Activated CD8-positive, alpha-beta memory T cell treated with anti-CD3 and anti-CD28 coated beads for 36 hours (primary cell): ENCODE measurements at regions not wholly inside any gene's neighbourhood (a gene's known extent, or its start where the extent isn't known, plus 50 kb on each side); places are given as distances from the start of the nearest gene placed in this dataset.
"Not testable (repeated sequence)": the region's sequence is repeated elsewhere in the genome, so short reads cannot be mapped to it uniquely, and the experiment has no call there.

ENCODE experiments used
- CTCF ChIA-PET: fragments of 350-600 bp; sonication (Branson Sonifier 250); formaldehyde crosslinking; loops from one replicate; lab custom pipeline; 2021; ENCODE audit warnings: antibody characterized with exemption; lab: Charles Lee
- POLR2A ChIA-PET: fragments of 350-600 bp; sonication (Branson Sonifier 250); formaldehyde crosslinking; loops from one replicate; lab custom pipeline; 2021; ENCODE audit warnings: antibody characterized with exemption; lab: Charles Lee

DNA sequence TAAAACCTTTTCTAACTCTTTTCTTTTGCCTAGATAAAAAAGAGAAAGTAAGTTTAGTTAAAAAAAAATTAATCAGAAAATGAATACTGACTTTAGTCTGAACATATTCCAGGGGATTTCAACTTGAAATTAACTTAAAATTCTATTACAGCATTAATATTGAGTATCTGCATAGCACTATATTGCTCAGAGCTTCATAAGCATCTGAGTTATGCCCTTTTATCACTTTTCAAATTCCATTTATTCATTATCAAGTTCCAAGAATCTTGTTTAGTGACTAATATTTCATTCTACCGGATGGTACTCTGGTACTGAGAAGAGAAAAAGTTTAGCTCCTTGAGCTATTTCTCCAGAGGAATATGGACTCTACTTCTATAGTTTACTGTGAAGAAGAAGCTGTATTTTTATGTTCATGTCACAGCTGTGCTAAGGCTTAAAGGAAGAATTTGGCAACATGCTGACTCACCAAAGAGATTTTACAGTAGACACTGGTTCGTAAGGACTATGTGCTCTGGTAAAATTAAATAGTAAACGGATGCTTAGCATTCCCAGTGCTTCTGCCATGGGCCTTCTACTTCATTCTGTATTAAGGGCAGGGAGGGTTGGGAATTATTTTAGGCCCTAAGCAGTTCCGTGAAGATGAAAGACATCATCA lies 285.2 kb upstream of the SEMA6A start:
- POLR2A ChIA-PET, result no interaction called here
- CTCF ChIA-PET, result no interaction called here

- CTCF ChIA-PET, result no interaction called here
- POLR2A ChIA-PET, result no interaction called here
Measured at GRCh38 chr5:116858705-116859333, 284.2 kb upstream of the SEMA6A start.

GRCh38 chr5:116858020-116858419 lies 283.4 kb upstream of the SEMA6A start:
- POLR2A ChIA-PET, CTCF ChIA-PET: not testable (repeated sequence)

DNA sequence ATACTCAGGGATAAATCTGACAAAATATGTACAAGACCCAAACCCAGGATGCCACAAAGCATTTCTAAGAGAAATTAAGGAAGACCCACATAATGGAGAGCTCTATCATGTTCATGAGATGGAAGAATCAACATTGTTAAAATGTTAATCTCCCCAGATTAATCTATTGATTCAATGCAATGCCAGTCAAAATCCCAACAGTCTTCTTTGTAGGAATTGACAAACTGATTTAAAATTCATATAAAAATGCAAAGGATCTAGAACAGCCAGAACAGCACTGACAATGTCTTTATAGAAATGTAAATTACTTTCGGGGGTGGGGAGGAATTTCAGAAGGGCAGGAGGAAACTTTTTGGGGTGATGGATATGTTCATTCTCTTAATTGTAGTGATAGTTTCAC lies 281.6 kb upstream of the SEMA6A start:
- CTCF ChIA-PET, result no interaction called here
- POLR2A ChIA-PET, result no interaction called here

- ChIA-PET POLR2A (no interaction called here), CTCF (interaction anchor here (0.7 kb wide), 1 partner anchor 8 kb away, joined by 6 read pairs; no protein-coding TSS in a partner anchor)
Measured at GRCh38 chr5:116853992-116854391, 279.4 kb upstream of the SEMA6A start.

DNA sequence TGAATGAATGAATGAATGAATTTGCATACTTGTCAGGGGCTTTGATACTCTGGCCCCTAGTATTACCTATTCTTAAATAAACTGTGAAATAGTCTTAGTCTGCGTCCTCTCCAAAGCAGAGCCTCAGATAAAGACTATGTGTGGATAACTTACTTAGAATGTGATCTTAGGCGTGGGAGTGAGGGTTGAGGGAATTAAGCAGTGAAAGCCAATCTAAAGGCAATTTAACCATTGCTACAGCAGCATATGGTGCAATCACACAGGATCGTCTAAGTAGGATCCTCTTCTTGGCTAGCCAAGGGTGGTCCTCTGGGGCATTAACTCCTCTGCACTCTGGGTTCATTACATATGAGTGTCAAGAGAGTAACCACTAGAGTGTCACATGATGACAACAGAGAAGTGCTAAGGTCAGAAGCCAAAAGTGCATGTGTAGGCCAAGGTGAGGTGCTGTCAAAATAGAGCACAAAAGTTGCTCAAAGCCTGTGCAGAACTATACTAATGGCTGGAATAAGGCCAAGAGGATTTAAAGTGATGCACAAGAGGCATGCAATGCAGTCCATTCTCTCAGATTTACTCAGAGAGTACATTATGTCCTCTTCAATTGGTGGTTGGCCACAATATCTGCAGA lies 274.4 kb upstream of the SEMA6A start:
- POLR2A ChIA-PET, result no interaction called here
- CTCF ChIA-PET, result no interaction called here

DNA sequence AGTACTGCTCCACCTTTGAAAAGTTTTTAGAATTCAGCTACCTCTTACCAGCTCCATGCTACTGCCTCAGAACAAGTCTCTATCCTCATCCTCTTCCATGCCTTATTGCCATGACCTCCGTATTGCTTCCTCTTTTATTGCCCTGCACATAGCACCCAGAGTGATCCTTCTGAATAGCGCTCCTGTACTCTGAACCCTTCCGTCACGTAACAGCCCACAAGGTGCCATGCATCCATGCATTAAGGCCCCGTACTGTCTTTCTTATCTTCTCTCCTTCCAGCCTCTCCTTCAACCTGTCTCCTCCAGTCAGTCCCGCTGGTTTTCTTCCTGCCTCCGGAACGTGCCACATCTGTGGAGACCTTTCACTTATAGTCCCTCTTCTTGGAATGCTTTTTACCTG lies 273.3 kb upstream of the SEMA6A start:
- ChIA-PET CTCF (no interaction called here), POLR2A (no interaction called here)

- ChIA-PET POLR2A (no interaction called here), CTCF (no interaction called here)
Measured at GRCh38 chr5:116844015-116844414, 269.4 kb upstream of the SEMA6A start.

DNA sequence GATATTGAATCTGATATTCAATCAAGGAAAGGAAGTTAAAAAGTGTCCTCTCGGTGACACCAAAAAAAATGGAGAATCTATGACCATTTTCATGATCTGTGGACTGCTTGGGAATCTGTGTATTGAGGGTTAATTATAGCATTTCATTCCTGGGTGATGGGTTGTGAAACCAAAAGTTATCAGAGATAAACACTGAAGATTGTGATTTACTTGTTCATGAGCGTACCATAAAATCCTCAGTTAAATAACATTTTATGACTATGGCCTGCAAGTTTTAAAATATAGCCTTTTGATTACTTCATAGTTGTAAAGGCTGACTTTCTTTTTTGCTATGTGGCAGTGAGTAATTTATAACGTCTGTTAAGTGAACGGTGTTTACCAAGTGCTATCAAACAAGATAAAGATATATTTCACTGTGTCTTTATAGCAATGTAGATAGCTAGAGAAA lies 267.9 kb upstream of the SEMA6A start:
- ChIA-PET CTCF (no interaction called here), POLR2A (no interaction called here)

GRCh38 chr5:116841734-116842133 lies 267.1 kb upstream of the SEMA6A start:
- POLR2A ChIA-PET, result no interaction called here
- CTCF ChIA-PET, result no interaction called here

DNA sequence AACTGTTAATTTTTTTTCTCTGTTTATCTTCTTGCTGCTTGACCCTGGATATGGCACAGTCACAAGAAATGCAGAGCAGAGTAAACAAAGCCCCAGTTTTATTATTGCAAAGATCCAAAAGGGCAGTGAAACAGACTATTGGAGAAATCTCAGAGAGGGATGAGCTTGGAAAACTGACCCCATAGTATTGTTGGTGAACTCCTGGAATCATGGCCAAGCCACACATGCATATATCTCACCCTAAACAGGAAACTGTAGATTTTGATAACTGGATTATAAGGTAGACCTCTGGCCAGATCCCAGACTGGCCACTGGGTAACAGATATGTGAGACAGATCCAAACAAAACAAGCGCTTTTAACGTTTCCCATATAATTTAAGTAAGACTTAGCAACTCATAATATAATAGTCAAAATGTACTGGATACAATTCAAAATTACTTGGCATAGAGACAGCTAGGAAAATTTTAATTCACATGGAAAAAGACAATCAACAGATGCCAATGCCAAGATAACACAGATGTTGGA lies 263.5 kb upstream of the SEMA6A start:
- ChIA-PET CTCF (no interaction called here), POLR2A (no interaction called here)

- ChIA-PET POLR2A (no interaction called here), CTCF (no interaction called here)
Measured at GRCh38 chr5:116834796-116835515, 260.3 kb upstream of the SEMA6A start.

DNA sequence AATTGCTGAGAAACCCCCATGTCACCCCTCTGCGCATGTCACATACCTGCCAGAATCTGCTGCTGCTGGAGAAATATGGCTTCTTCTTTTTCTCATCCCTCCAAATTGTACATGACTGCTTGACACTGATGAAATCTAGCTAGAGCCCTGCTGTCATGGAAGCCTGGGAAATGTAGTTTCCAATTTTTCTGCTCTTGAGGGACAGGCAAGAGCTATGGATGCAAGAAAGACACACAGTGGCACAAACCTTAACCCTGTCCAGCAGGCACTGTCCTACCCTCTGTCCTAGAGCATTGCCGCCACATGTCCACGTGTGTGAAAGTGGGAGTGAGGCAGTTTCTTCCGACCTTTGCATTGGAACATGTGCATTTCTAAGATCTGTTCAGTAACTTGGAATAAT lies 255.5 kb upstream of the SEMA6A start:
- CTCF ChIA-PET, result no interaction called here
- POLR2A ChIA-PET, result no interaction called here

DNA sequence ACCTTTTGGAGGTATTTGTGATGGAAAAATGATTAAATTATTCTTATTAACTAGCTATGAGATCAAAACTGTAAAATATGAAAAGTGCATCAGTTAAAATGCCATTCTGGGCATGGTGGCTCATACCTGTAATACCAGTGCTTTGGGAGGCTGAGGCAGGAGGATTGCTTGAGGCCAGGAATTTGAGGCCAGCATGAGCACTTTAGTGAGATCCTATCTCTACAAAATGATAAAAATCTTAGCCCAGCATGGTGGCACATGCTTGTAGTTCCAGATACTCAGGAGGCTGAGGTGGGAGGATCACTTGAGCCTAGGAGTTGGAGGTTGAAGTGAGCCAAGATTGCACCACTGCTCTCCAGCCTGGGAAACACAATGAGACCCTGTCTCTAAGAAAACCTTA lies 252.5 kb upstream of the SEMA6A start:
- ChIA-PET CTCF (no interaction called here), POLR2A (no interaction called here)

GRCh38 chr5:116825486-116825885 lies 250.9 kb upstream of the SEMA6A start:
- ChIA-PET CTCF (no interaction called here), POLR2A (no interaction called here)

- ChIA-PET CTCF (no interaction called here), POLR2A (no interaction called here)
Measured at GRCh38 chr5:116824751-116825438, 250.3 kb upstream of the SEMA6A start.

DNA sequence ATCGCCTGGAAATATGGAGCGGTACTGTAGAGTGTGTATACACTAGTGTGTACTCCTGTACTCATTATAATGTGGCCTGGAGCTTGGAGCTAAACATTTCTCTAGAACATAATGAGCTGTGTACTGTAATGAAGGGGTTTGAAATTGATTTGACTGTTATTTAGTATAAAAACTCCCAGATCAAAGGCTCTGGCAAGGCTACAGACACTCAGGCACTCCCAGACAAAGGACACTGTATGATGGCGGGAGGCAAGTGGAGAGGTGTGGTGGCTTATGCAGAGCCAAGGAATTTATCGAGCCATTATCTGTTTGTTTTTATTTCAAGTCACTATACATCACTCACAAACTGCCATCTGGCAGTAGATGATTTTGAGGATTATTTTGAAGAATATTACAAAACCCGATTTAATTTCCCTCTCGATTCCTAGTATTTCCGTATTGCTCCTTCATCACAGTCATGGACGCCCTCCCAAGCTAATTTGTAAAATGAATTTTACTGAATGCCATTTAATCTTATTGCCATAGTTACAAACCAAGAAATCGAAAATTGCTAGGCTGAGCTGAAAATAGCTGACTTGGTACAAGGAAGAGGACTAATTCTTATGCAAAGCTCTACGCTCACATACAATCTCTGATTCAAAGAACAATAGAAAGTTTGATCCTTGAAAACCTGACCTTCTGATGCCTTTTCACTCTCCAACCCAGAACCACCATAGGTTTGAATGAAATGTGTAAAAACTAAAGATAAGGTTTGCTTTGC lies 240.2 kb upstream of the SEMA6A start:
- CTCF ChIA-PET, result no interaction called here

GRCh38 chr5:116813906-116814305 lies 239.3 kb upstream of the SEMA6A start:
- POLR2A ChIA-PET, result no interaction called here
- CTCF ChIA-PET, result no interaction called here

More for the DNA sequence above, 240.2 kb upstream of the SEMA6A start:
- POLR2A ChIA-PET, result no interaction called here

DNA sequence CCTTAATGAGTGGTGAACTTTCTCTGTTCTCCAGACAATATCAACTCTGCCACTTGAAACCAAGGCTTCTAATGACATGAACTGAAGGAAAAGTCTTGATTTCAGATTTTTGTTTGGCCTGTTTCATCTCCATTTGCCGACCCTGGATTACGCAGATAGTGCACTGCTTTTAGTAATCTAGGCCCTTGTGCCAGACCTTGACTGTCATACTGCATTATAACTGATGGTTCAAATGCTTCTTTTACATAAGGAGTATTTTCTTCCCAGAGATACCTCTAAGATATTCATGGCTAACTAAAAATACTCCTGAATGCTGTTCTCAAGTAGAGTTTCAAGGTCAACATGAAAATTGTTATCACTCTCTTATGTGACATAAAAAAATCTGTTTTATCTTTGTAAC lies 238.7 kb upstream of the SEMA6A start:
- POLR2A ChIA-PET, result no interaction called here

More for the DNA sequence above, 238.7 kb upstream of the SEMA6A start:
- CTCF ChIA-PET, result no interaction called here
